ENCODE measurements at regions not wholly inside any gene's neighbourhood (a gene's known extent, or its start where the extent isn't known, plus 50 kb on each side); places are given as distances from the start of the nearest gene placed in this dataset.

- no peak for TF ChIP-seq POLR2A (IDR thresholded peaks at IDR 0.05)
- no peak for TF ChIP-seq CTCF (IDR thresholded peaks at IDR 0.05)
These were observed 292.5 kb upstream of the SEMA3C start for GRCh38 chr7:81211204-81211933.

All from thyroid gland (tissue), 4 donors.